NCI-H1105 treated with DMSO at 0.1 percent for 48 hours (cell line): ENCODE measurements at regions not wholly inside any gene's neighbourhood (a gene's known extent, or its start where the extent isn't known, plus 50 kb on each side); places are given as distances from the start of the nearest gene placed in this dataset.
A peak's percentile ranks its signal among the peaks of the same experiment; 100 is the strongest.

Experiments
- DNase-seq: peaks from one replicate; lab custom pipeline; 2025; lab: John Stamatoyannopoulos, UW

- peak; percentile 38 for DNase-seq
Observed at GRCh38 chr12:19572920-19573558, 133.7 kb downstream of the AEBP2 start.

GRCh38 chr12:19573866-19574265, 134.6 kb downstream of the AEBP2 start:
- no peak for DNase-seq

GRCh38 chr12:19574601-19575000, 135.3 kb downstream of the AEBP2 start:
- no peak for DNase-seq

- DNase-seq: peak; percentile 97
Observed at GRCh38 chr12:19575337-19576243, 136.3 kb downstream of the AEBP2 start.

GRCh38 chr12:19576506-19577280, 137.4 kb downstream of the AEBP2 start:
- DNase-seq: no peak

GRCh38 chr12:19577281-19577530, 137.9 kb downstream of the AEBP2 start:
- DNase-seq: no peak

- DNase-seq: no peak
Observed at GRCh38 chr12:19584732-19585131, 145.4 kb downstream of the AEBP2 start.

GRCh38 chr12:19588951-19589350, 149.7 kb downstream of the AEBP2 start:
- no peak for DNase-seq

- no peak for DNase-seq
Observed at GRCh38 chr12:19591951-19592350, 152.7 kb downstream of the AEBP2 start.

- no peak for DNase-seq
Observed at GRCh38 chr12:19596434-19597166, 157.3 kb downstream of the AEBP2 start.

GRCh38 chr12:19597167-19598026, 158.1 kb downstream of the AEBP2 start:
- DNase-seq: no peak

GRCh38 chr12:19605720-19606119, 166.4 kb downstream of the AEBP2 start:
- DNase-seq: no peak

- DNase-seq: no peak
Observed at GRCh38 chr12:19608039-19608438, 168.7 kb downstream of the AEBP2 start.

- no peak for DNase-seq
Observed at GRCh38 chr12:19613051-19613535, 173.8 kb downstream of the AEBP2 start.

GRCh38 chr12:19614601-19615383, 175.5 kb downstream of the AEBP2 start:
- DNase-seq: no peak

GRCh38 chr12:19615384-19615725, 176.1 kb downstream of the AEBP2 start:
- no peak for DNase-seq

- DNase-seq: no peak
Observed at GRCh38 chr12:19616781-19617180, 177.5 kb downstream of the AEBP2 start.

- DNase-seq: no peak
Observed at GRCh38 chr12:19620222-19620621, 180.9 kb downstream of the AEBP2 start.

GRCh38 chr12:19623751-19624399, 184.6 kb downstream of the AEBP2 start:
- no peak for DNase-seq

- DNase-seq: no peak
Observed at GRCh38 chr12:19624491-19624890, 185.2 kb downstream of the AEBP2 start.
